ENCODE measurements at regions not wholly inside any gene's neighbourhood (a gene's known extent, or its start where the extent isn't known, plus 50 kb on each side); places are given as distances from the start of the nearest gene placed in this dataset.

DNA sequence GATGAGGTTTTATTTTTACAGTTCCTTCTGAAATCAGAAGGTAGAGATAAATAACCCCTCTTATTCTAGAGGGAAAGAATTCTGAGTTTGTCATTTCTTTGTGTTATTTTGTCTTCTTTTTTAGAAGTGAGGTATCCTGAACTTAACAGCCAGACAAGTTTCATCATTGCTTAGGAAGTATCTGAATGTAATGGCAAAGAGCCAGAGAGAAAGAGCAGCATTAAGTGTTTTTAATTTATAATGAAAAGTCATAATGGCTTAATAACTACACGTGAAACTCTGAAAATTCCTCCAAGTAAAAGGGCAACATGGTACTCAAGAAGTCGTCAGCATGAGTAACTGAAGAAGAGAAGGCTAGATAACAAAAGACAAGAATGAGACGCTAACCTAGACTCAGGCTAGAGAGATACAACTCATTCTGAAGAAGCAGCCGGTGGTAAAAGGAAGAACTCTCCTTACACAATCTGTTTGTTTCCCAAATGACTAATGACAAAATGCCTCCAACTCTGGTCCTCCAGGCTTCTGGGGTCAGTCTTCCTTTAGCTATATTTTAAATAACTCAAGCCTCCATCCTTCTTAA lies 116.2 kb upstream of the NECTIN3 start:
- H3K4me1 Mint-ChIP-seq (ENCODE audit: unreplicated experiment) = no peaks in the 10 kb centered on the region
- H3K27ac Mint-ChIP-seq = no peak overlapping the region
- DNase-seq (ENCODE audit: extremely low spot score, unreplicated experiment) = no peak
- no peak overlapping the region for H3K4me3 Mint-ChIP-seq
- no peaks in the 10 kb centered on the region for H3K27me3 Mint-ChIP-seq
- H3K9me3 Mint-ChIP-seq = no peaks in the 10 kb centered on the region
- H3K36me3 Mint-ChIP-seq = no peaks in the 10 kb centered on the region
- no peak for TF ChIP-seq CTCF (conservative IDR thresholded peaks at IDR 0.05)

DNA sequence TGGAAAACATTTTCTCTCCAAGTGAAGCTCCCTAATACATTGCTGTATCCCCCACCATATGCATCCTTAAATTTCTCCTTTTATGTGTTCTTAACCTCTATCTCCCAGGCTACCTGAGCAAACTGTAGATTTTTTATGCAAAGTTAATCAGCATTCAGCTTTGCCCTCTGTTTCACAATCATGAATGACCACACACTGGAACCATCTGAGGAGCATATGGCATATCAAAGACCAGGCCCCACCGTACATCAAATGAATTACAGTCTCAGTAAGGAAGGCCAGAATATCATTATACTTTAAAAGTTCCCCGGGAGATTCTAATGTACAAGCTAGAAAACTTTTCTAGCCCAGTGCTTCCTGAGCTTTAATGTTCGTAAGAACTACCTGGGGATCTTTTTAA lies 115.5 kb upstream of the NECTIN3 start:
- H3K36me3 Mint-ChIP-seq = no peaks in the 10 kb centered on the region
- no peak for TF ChIP-seq CTCF (conservative IDR thresholded peaks at IDR 0.05)
- H3K4me1 Mint-ChIP-seq (ENCODE audit: unreplicated experiment) = no peaks in the 10 kb centered on the region
- DNase-seq (ENCODE audit: extremely low spot score, unreplicated experiment) = no peak
- no peak overlapping the region for H3K27ac Mint-ChIP-seq
- H3K27me3 Mint-ChIP-seq = no peaks in the 10 kb centered on the region
- H3K4me3 Mint-ChIP-seq = no peak overlapping the region
- H3K9me3 Mint-ChIP-seq = no peaks in the 10 kb centered on the region

GRCh38 chr3:110957247-110958025 lies 114.2 kb upstream of the NECTIN3 start:
- H3K27ac Mint-ChIP-seq = no peak overlapping the region
- H3K4me1 Mint-ChIP-seq (ENCODE audit: unreplicated experiment) = no peaks in the 10 kb centered on the region

DNA sequence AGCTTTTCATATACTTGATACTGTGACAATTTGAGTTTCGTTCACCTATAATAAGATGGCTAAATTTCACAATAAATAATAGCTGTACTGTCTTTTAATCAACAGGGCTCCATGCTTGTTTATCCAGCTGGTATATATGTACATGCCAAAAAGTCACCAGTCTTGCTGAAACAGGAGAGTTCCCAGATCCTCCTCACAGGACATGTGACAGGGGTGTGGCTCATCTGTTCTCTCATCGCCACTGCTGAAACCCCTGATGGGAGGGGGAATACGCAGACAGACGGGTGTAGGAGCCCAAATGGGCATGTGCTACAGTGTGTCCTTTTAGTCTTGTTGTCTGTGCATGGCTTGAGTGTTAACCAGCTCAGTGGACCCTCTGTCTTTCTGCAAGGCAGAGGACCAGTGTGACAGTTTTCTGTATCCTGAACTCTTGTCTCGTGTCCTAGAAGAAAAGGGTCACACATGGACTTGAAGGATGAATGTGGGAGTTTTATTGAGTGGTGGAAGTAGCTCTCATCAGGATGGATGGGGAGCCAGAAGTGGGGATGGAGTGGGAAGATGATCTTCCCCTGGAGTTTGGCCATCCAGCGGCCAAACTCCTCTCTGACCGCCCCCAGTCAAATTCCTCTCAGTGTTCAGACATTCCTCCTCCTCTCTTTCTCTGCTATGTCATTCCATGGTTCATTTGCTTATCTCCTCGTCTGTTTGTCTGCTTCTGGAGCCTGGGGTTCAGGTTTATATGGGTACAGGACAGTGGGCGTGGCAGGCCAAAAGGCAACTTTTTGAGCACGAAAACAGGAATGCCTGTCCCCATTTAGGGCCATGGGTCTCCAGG lies 113.1 kb upstream of the NECTIN3 start:
- Mint-ChIP-seq H3K36me3 (no peaks in the 10 kb centered on the region), H3K4me3 (no peak overlapping the region), H3K27ac (no peak overlapping the region), H3K9me3 (no peaks in the 10 kb centered on the region), H3K27me3 (no peaks in the 10 kb centered on the region), H3K4me1 (ENCODE audit: unreplicated experiment) (no peaks in the 10 kb centered on the region)
- TF ChIP-seq CTCF (conservative IDR thresholded peaks at IDR 0.05) = no peak
- DNase-seq (ENCODE audit: extremely low spot score, unreplicated experiment) = no peak

More at GRCh38 chr3:110957247-110958025, 114.2 kb upstream of the NECTIN3 start:
- DNase-seq (ENCODE audit: extremely low spot score, unreplicated experiment) = no peak
- Mint-ChIP-seq H3K4me3 (no peak overlapping the region), H3K9me3 (no peaks in the 10 kb centered on the region), H3K36me3 (no peaks in the 10 kb centered on the region), H3K27me3 (no peaks in the 10 kb centered on the region)
- no peak for TF ChIP-seq CTCF (conservative IDR thresholded peaks at IDR 0.05)

- no peaks in the 10 kb centered on the region for H3K27me3 Mint-ChIP-seq
- no peak overlapping the region for H3K27ac Mint-ChIP-seq
- peaks cover 4% of the 10 kb centered on the region for H3K36me3 Mint-ChIP-seq
- no peak for DNase-seq (ENCODE audit: extremely low spot score, unreplicated experiment)
- no peaks in the 10 kb centered on the region for H3K4me1 Mint-ChIP-seq (ENCODE audit: unreplicated experiment)
- no peak for TF ChIP-seq CTCF (conservative IDR thresholded peaks at IDR 0.05)
- peaks cover 16% of the 10 kb centered on the region for H3K9me3 Mint-ChIP-seq
- H3K4me3 Mint-ChIP-seq = no peak overlapping the region
Observed at GRCh38 chr3:110965976-110966375, 105.6 kb upstream of the NECTIN3 start.
